CD1c-positive myeloid dendritic cell (primary cell): ENCODE measurements at regions not wholly inside any gene's neighbourhood (a gene's known extent, or its start where the extent isn't known, plus 50 kb on each side); places are given as distances from the start of the nearest gene placed in this dataset.
"Not testable (repeated sequence)": the region's sequence is repeated elsewhere in the genome, so short reads cannot be mapped to it uniquely, and the experiment has no call there.

Source experiments
- DNase-seq: peaks from one replicate; pipeline ENCODE4 v3.0.0-alpha.2; 2016; ENCODE audit errors: extremely low spot score

DNA sequence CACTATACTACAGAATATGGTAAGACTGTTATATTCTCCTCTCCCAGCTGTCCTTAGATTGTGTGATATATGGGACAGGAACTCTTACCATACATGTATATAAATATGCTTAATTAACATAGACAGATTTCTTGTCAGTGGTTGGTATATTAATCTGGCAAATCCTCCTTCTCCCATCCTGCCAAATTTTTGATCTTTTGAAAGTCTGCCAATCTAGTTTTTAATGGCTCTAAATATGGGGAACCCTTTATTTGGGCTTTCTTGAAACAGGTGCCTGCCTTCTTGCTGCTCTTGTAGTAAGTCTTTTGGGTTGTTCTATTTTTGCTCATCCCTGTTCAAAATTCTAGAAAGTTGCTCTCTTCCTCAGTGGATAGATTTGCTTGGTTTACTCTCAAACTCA lies 63.5 kb downstream of the SPATA31D1 start:
- no peak for DNase-seq

DNA sequence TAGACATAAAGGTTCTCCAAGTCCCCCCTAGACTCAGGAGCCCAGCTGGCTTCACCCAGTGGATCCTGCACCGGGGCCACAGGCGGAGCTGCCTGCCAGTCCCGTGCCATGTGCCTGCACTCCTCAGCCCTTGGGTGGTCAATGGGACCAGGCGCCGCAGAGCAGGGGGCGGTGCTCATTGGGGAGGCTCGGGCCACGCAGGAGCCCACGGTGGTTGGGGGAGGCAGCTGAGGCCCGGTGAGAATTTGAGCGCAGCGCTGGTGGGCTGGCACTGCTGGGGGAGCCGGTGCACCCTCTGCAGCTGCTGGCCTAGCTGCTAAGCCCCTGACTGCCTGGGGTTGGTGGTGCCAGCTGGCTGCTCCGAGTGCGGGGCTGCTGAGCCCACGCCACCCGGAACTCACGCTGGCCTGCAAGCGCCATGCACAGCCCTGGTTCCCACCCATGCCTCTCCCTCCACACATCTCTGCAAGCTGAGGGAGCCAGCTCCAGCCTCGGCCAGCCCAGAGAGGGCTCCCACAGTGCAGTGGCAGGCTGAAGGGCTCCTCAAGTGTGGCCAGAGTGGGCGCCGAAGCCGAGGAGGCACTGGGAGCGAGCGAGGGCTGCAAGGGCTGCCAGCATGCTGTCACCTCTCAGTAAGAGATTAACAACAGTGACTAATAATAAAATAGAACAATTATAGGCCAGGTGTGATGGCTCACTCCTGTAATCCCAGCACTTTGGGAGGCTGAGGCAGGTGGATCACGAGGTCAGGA lies 65.9 kb downstream of the SPATA31D1 start:
- DNase-seq, result no peak

DNA sequence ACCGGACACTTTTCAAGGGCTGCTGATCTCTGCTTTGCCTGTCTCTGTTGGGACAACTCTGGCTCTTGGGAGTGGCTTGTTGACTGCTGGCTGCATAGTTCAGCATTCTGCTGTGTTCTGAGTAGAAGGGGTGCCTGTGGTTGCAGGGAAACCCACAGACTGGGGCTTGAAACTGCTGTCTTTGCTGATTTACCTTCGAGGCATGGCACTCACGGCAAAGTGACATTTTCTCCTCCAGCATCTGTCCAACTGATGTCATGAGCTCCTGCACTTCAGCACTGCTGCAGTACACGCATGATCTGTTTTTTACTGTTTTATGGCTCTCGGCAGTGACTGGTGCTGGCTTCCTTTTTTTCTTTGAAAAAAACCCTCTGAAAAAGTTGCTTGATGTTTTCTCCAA lies 69.2 kb downstream of the SPATA31D1 start:
- DNase-seq, result no peak

DNA sequence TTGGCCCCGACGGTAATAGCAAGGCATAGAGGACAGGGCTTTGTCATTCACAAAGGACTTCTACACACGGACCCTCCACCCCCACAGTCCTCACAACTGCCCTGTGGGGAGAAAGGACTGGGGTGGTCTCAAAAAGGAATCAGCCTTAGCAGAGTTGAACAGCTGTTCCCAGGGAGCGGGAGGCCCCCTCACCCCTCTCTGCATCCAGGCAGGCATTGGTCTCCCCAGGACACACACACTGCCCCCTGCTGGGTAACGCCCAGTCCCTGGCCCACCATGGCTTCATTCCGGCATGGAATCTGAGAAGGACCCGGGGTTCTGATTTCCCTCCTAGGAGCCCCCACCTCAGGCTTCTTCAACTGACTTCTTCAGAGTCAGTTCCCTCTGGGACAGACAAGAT lies 73.2 kb downstream of the SPATA31D1 start:
- DNase-seq, result not testable (repeated sequence)

DNA sequence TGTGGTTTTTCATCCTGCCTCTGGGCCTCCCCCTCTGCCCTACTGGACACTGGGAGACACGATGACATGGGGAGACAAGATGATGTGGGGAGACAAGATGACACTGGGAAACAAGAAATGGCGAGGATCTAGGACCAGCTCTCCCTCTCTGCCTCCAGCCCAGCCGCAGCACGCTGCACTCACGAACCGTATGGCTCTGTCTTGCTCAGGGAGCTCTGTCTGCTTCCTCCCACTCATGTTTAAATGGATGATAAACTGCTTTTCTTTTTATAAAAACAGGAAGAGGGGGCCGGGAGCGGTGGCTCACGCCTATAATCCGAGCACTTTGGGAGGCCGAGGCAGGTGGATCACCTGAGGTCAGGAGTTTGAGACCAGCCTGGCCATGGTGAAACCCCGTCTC lies 73.7 kb downstream of the SPATA31D1 start:
- no peak for DNase-seq

DNA sequence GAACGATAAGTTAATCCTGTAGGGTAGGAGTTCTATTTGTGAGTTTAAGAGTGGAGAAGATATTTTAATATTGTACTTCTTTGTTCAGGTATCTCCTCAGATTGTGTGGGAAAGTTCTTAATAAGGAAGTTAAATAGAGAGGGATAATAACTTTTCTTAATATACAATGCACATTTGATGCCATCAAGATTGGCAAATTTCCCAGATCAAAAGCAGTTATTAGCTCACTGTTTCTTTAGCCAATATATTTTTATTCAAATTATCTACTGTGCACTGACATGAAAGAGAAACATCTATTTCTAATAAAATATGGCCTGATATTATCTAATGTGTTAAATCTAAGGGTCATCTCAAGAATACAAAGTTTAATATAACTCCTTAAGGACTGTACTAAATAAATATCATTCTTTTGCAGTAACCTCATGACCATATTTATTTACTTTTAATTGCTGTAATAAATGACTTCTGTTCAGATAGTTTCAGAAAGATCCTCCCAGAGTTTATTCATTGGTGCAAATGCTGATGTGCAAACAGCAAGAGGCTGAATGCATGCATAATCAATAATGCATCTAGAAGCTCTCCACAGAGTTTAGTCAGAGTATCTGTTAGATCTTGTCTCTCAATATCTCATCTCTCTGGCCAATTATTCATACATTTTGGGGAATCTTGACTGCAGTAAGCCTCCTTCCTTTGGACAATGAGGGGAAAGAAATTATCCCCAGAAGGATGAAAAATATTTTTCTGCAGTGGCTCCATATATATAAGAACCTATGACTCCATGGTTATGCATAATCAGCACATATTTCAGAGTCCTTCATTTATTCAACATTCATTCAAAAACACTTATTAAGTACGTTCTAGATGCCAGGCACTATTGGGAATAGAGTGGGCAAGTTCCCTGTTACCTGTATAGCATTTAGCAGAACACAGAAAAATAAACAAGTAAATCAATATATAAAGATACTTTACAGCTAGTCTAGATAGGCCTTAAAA lies 85.3 kb downstream of the SPATA31D1 start:
- DNase-seq, result no peak

DNA sequence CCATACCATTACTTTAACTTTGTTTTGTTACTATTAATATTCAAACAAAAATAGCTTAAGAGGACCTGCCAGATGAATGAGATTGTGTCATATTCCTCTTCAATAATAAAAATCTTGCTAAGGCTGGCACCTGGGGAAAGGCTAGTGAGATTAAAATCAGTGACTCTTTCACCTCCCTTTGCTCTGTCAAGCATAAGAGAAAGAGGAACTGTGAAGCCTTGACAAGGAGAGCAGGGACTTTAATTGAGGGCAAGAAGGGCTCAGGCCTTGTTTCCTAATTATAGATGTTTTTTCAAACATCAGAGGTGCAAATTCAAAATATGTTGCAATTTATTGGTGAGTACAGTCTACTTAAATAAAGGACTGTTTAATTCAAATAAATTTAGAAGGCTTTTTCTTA lies 91.7 kb downstream of the SPATA31D1 start:
- no peak for DNase-seq

DNA sequence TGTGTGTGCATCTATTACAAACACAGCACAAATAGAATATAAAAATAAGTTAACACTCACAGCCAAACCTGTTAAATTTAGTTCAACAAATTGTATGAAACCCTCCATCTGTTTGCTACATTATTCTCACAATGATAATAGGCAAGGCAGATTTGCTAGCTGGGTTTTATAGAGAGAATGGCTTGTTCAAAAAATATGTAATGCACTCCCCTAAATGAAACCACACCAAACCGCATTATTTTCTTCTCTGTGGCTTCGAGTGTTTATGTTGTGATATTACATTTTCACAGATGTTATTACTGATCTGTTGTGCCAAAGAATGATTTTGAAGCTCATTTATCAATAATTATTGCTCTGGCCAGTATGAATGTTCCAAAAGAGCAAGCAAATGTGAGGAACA lies 92.9 kb downstream of the SPATA31D1 start:
- DNase-seq, result no peak

DNA sequence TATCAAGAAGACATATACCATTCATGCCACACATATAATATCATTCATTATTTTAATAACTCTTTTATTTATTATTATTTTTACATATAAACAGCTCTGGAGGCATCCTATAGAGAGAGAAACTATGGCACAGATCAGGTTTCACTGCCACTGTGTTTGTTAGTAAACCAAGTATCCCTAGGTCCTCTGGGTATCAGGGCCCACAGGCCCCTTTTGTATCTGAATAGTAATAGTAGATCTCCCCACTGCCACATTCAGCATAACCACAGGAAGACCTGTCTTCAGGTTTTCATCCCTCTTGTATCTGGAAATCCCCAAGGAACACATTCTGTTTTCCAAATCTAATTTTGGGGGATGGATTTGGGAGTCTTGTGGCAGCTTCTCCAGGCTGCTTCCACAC lies 94.0 kb downstream of the SPATA31D1 start:
- no peak for DNase-seq

DNA sequence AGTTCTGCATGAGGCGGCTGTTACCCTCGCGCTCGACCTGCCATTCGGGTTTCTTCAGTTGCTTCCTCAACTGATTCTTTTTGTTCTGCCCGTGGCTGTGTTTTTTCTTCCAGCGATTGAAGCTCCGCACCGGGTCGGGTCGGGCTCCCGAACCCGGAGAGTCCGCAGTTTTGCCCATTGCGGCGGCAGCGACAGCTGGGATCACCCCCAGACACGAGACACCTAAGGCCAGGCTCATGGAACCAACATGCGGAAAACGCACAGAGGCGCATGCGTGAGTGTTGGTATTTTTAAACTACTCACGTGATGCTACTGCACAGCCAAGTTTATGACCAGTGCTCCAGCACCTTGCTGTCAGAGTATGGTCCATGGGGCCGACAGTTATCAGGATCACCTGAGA lies 100.0 kb downstream of the SPATA31D1 start:
- DNase-seq, result no peak

DNA sequence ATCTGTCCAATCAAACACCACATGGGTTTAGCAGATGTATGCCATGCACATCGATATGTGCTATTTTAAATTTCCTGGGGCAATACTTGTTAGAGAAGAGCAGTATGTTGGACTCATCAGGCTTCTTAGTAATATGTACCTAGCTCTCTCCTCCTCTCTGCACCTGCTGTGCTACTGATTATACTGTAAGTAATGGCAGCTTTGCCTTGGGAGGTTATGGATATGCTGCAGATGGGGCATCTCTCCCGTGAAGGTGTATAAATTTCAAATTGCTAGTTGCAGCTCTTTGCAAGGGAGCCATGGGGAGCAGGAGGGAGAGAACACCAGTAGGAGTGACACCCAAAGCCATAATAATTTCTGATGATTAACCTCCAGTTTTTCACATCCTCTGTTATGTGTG lies 101.5 kb downstream of the SPATA31D1 start:
- no peak for DNase-seq

DNA sequence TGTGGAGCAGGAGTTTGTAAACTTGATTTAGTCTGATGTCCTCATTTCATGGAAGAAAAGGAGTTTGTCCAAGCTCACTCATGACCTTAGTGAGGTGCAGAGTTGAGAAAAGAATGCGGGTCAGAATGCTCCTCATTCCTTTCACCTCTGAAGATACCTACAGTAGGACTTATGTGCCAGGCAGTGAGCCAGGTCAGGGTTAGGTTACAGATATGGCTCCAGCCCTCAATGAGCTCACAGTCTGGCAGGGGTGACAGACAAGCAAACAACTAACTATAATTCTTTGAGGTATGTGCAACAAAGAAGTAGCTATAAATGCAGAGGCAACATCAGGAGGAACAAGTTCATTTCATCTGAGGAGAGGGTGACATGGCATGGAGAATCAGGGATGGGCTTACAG lies 102.5 kb downstream of the SPATA31D1 start:
- DNase-seq, result no peak

DNA sequence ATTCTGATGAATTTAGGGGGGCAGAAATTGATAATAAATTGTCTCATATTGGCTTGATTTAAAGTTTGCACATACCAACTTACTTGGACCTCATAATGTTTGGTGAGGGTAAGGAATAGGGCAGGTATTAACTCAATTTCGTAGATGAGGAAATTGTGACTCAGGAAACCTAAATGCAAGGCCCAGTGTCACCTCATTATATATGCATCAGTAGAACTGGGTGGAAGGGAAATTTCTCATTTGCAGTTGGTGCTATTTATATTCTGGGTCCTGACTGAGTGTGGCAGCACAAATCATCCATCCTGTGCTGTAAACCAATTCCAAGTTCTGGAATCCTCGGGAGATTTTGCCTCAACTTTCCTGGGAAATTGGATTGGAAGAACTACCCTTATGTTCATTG lies 103.0 kb downstream of the SPATA31D1 start:
- no peak for DNase-seq

DNA sequence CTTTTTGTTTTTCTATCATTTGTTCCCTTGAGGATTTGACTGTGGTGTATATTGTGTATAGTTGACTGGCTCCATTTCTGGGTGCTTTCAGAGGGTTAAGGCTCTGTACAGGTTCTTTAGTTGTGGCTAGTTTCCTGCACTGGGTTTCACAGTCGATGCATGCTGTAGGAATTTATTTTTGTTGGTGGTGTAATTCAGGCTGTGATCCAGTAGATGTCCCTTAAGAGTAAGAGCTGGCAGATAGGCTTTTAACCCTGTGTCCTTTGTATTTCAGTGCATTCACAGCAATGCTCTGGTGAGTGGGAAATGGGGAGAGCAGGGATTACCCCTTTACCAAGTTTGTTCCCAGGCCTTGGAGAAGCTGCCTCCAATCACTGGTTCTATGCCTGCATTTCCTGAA lies 112.9 kb downstream of the SPATA31D1 start:
- DNase-seq, result no peak

DNA sequence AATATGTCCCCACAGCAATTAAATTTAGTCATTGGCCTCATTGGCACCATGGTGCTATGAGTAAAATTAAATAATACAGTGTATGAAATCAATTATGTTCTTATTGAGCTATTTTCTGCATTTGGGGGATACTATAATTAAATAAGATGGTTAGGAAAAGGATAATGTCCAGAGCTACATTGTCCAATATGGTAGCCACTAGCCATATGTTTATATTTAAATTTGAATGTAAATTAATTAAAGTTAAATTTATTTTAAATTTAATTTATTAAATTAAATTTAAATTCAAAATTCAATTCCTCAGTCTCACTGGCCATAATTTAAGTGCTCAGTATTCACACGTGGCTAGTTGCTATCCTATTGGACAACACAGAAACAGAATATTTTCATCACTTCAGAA lies 115.7 kb downstream of the SPATA31D1 start:
- no peak for DNase-seq

DNA sequence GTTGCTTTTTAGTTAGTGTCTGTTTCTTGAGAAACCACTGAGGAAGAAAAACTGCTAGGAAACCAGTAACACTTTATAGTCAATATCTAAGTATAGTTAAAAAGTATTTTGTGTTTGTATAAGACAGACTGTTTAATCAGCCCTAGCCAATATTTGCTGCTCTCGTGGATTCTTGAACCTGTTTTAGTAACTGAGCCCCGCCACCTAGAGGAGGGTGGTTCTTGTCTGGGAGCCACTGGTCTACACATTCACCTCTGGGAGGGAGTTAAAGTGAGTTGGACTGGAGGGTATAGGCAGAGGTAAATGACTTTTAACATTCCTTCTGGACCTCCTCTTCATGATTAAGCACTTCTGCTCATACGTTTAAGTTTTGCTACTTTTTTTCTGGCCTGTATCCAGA lies 117.2 kb downstream of the SPATA31D1 start:
- DNase-seq, result no peak

DNA sequence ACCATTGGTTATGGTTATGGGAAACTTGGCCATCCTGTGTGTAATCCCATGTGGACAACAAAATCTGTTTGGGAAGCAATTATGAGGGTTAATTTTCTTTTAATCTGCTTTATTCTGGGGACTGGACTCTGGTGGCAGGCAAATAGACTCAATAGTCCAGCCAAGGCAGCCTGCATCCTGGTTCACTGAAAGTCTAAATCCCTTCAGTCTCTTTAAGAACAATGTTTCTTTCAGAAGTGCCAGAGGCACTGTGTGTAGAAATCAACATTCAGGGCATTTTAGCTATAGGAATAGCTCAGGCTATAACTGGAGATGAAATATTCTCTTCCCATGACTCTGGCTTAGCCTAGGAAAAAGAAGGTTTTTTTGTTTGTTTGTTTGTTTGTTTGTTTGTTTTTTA lies 118.0 kb downstream of the SPATA31D1 start:
- no peak for DNase-seq

DNA sequence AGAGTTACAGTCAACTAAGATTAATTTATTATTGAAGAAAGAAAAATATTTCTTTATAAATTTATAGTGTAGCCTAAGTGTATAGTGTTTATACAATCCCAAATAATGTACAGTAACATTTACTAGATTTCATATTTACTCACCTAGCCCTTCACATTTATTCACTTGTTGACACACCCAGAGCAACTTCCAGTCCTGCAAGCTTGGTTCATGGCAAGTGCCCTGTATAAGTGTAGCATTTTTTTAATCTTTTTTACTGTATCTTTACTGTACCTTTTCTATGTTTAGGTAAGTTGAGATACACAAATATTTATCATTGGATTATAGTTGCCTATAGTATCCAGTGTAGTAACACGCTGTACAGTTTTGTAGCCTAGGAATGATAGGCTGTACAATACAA lies 119.9 kb downstream of the SPATA31D1 start:
- no peak for DNase-seq

DNA sequence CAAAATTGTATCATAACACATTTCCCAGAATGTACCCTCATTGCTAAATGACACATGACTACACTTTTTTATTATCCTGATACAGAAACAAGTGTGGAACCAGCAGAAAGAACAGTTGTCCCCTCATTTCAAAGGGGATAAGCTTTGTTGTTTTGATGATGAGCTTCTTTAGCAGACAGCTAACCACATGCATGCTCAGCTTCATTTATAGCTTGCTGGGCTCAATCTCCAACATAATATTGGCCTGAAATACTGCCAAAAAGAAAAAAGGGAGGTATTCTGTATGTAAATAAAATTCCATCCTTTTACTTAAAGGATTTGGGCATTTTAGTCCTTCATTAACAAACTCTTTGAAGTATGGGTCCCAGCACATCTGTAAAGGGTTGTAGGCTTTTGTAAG lies 120.4 kb downstream of the SPATA31D1 start:
- no peak for DNase-seq

DNA sequence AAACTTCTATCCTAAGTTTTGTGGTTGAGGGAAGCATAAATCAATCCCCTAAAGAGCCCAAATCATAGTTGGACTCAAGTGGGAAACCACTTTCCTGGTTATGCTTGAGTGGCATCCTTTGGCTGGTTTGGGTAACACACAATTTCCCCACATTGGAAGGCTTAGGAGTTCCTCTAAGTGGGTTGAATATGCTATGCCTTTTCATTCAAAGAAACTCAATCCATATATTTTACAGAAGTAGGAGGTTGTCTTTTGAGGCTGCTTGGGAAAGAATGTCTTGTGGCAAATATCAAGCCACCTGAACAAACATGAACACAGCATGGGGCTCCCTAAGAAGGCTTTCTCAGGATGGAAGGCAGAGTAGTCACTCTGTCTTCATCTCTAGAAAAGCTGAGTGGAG lies 121.1 kb downstream of the SPATA31D1 start:
- no peak for DNase-seq

DNA sequence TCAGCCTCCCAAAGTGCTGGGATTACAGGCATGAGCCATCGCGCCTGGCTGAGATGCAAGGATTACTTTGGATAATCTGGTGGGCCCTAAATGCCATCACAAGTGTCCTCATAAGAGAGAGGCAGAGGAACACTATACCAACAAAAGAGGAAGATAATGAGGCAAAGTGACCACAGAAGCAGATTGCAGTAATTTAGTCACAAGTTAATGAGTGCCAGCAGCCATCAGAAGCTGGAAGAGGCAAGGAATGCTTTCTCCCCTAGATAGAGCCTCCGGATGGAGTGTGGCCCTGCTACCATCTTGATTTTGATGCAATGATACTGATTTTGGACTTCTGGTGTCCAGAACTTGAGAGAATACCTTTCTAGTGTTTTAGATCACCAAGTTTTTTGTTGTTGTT lies 122.3 kb downstream of the SPATA31D1 start:
- DNase-seq, result no peak

DNA sequence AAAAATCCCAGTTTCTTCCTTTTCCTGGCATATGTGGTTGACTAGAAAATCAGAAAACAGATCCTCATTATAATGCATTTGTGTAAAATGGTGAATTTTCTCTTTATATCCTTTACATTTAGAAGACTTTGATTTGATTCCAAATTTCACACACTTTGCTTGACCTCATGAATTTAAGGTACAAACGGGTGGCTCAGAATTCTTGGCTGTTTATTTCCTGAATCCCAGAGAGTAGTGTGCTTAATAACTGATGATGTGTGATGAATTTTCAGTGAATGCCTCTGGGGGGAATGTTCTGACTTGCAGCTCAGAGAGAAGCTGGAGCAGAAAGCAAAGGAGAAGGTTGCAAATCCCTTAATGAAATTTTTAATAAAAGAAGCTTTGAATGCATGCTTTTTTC lies 126.8 kb downstream of the SPATA31D1 start:
- no peak for DNase-seq

DNA sequence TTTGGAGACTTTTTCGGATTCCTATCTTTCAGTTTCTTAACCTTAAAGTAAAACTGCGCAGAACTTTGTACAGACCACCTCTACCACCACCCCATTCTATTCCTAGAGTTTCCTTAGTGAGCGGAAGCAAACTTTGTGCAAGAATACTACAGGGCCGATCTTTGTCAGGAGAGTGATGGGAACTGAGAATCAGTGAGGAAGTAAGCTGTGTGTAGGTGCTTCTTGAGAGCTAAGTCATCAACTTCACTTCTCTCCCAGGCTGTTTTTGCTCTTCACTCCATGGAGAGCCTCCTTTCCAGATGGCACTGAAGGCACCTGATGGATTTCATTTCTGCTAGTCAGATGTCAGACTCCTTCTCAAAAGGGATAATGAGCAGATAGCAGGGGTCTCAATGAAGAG lies 127.3 kb downstream of the SPATA31D1 start:
- DNase-seq, result peak; percentile 19
